ENCODE measurements at regions not wholly inside any gene's neighbourhood (a gene's known extent, or its start where the extent isn't known, plus 50 kb on each side); places are given as distances from the start of the nearest gene placed in this dataset.
"Not testable (repeated sequence)": the region's sequence is repeated elsewhere in the genome, so short reads cannot be mapped to it uniquely, and the experiment has no call there.

GRCh38 chr2:195257979-195258378 is 399.0 kb upstream of the SLC39A10 start:
- no peak for FAIRE-seq
- no peak for TF ChIP-seq CTCF (IDR thresholded peaks at IDR 0.05; ENCODE audit: insufficient read depth, missing control alignments)
- no peak for DNase-seq (ENCODE audit: insufficient read length, low spot score)

- TF ChIP-seq CTCF (IDR thresholded peaks at IDR 0.05; ENCODE audit: insufficient read depth, missing control alignments), result no peak
- DNase-seq (ENCODE audit: insufficient read length, low spot score) (no peak), FAIRE-seq (no peak)
Observed at GRCh38 chr2:195252018-195252417, 405.0 kb upstream of the SLC39A10 start.

- FAIRE-seq, result no peak
- no peak for DNase-seq (ENCODE audit: insufficient read length, low spot score)
- no peak for TF ChIP-seq CTCF (IDR thresholded peaks at IDR 0.05; ENCODE audit: insufficient read depth, missing control alignments)
Observed at GRCh38 chr2:195251214-195251613, 405.8 kb upstream of the SLC39A10 start.

GRCh38 chr2:195238826-195239225 is 418.2 kb upstream of the SLC39A10 start:
- FAIRE-seq, result no peak
- TF ChIP-seq CTCF (IDR thresholded peaks at IDR 0.05; ENCODE audit: insufficient read depth, missing control alignments), result no peak
- DNase-seq (ENCODE audit: insufficient read length, low spot score), result no peak

GRCh38 chr2:195238379-195238778 is 418.6 kb upstream of the SLC39A10 start:
- DNase-seq (ENCODE audit: insufficient read length, low spot score) (no peak), FAIRE-seq (no peak)
- no peak for TF ChIP-seq CTCF (IDR thresholded peaks at IDR 0.05; ENCODE audit: insufficient read depth, missing control alignments)

DNA sequence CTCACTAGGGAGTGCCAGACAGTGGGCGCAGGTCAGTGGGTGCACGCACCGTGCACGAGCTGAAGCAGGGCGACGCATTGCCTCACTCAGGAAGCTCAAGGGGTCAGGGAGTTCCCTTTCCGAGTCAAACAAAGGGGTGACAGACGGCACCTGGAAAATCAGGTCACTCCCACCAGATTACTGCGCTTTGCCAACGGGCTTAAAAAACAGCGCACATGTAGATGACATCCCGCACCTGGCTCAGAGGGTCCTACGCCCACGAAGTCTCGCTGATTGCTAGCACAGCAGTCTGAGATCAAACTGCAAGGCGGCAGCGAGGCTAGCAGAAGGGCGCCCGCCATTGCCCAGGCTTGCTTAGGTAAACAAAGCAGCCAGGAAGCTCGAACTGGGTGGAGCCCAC is 428.5 kb upstream of the SLC39A10 start:
- DNase-seq (ENCODE audit: insufficient read length, low spot score); FAIRE-seq: not testable (repeated sequence)

DNA sequence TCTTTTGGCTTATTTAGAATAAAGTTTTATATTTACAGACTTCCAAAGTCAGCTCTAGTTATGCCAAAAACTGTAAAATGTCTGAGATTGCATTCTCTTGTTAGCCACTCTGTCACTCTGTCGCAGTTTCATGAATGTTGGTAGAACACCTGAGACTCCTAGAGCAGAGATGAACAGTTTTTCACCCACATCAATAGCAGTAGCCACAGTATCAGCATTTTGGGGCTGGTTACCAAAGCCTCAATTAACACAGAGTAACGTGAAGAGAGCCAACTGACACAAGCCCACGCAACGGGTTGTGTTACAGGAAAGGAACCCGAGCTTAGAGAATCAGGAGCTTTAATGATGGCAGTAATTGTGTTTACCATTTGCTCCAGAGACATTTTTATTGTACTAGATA is 443.0 kb upstream of the SLC39A10 start:
- DNase-seq (ENCODE audit: insufficient read length, low spot score) (no peak), FAIRE-seq (no peak)
- no peak for TF ChIP-seq CTCF (IDR thresholded peaks at IDR 0.05; ENCODE audit: insufficient read depth, missing control alignments)

- DNase-seq (ENCODE audit: insufficient read length, low spot score), result no peak
- TF ChIP-seq CTCF (IDR thresholded peaks at IDR 0.05; ENCODE audit: insufficient read depth, missing control alignments), result no peak
- peak; percentile 48 for FAIRE-seq
Observed at GRCh38 chr2:195212586-195212985, 444.4 kb upstream of the SLC39A10 start.

Measured in D721Med (cell line).